ENCODE measurements at regions not wholly inside any gene's neighbourhood (a gene's known extent, or its start where the extent isn't known, plus 50 kb on each side); places are given as distances from the start of the nearest gene placed in this dataset.

DNA sequence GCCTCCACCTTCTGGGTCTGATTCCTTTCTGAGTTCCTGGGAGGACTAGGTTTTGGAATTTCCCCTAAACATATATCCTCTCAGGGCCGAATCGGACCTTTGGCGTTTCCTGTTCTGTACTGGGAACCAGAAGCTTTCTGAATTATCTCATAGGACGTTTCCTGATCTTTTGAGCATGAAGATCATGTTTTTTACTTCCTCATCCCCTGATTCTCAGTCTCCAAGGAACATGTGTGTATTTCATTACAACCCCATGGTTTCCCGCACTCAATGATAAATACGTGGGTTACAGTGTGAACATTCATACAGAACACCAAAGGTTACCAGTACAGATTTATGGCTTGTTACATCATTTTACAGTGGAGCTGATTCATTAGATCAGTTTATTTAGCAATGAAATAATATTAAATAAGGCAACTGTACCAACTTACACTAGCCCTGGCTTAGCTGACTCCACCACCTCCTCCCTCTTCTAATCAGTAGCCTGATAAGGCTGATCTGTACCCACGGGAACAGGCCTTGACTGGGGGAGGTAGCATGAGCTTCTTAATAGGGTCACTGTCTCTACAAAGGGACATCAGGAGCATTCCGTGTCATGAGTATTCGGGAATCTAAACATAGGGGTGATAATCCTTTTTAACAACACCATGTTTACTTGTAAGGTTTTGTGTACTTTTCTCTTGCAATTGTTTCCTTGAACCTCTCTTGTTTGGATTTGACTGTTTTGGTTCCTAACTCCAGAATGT is 57.8 kb upstream of the ERRFI1 start (continued):
- TF ChIP-seq, protein P1, sequence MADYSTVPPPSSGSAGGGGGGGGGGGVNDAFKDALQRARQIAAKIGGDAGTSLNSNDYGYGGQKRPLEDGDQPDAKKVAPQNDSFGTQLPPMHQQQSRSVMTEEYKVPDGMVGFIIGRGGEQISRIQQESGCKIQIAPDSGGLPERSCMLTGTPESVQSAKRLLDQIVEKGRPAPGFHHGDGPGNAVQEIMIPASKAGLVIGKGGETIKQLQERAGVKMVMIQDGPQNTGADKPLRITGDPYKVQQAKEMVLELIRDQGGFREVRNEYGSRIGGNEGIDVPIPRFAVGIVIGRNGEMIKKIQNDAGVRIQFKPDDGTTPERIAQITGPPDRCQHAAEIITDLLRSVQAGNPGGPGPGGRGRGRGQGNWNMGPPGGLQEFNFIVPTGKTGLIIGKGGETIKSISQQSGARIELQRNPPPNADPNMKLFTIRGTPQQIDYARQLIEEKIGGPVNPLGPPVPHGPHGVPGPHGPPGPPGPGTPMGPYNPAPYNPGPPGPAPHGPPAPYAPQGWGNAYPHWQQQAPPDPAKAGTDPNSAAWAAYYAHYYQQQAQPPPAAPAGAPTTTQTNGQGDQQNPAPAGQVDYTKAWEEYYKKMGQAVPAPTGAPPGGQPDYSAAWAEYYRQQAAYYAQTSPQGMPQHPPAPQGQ (CRISPR knock-in tag; IDR thresholded peaks at IDR 0.05; ENCODE audit: borderline replicate concordance): no peak
- TF ChIP-seq, protein P2, sequence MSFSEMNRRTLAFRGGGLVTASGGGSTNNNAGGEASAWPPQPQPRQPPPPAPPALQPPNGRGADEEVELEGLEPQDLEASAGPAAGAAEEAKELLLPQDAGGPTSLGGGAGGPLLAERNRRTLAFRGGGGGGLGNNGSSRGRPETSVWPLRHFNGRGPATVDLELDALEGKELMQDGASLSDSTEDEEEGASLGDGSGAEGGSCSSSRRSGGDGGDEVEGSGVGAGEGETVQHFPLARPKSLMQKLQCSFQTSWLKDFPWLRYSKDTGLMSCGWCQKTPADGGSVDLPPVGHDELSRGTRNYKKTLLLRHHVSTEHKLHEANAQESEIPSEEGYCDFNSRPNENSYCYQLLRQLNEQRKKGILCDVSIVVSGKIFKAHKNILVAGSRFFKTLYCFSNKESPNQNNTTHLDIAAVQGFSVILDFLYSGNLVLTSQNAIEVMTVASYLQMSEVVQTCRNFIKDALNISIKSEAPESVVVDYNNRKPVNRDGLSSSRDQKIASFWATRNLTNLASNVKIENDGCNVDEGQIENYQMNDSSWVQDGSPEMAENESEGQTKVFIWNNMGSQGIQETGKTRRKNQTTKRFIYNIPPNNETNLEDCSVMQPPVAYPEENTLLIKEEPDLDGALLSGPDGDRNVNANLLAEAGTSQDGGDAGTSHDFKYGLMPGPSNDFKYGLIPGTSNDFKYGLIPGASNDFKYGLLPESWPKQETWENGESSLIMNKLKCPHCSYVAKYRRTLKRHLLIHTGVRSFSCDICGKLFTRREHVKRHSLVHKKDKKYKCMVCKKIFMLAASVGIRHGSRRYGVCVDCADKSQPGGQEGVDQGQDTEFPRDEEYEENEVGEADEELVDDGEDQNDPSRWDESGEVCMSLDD (CRISPR knock-in tag; IDR thresholded peaks at IDR 0.05; ENCODE audit: borderline replicate concordance): no peak
- TF ChIP-seq ZKSCAN1 (IDR thresholded peaks at IDR 0.05; ENCODE audit: low read length): no peak
- no peak for TF ChIP-seq CREB1 (IDR thresholded peaks at IDR 0.05)
- peak; percentile 86 for TF ChIP-seq CREB1 (CRISPR knock-in tag; IDR thresholded peaks at IDR 0.05)
- peak; percentile 56; the same call in 1 of the 2 replicates for TF ChIP-seq NR2F2 (IDR thresholded peaks at IDR 0.05; ENCODE audit: borderline replicate concordance, low read depth)
- no peak for TF ChIP-seq CENPT (CRISPR knock-in tag; IDR thresholded peaks at IDR 0.05; ENCODE audit: low read depth)
- peak; percentile 95 for TF ChIP-seq TBX3 (IDR thresholded peaks at IDR 0.05; ENCODE audit: borderline replicate concordance)
- TF ChIP-seq MTF2 (CRISPR knock-in tag; IDR thresholded peaks at IDR 0.05; ENCODE audit: borderline replicate concordance): no peak
- TF ChIP-seq ZNF720 (CRISPR knock-in tag; IDR thresholded peaks at IDR 0.05): no peak
- TF ChIP-seq, protein P3, sequence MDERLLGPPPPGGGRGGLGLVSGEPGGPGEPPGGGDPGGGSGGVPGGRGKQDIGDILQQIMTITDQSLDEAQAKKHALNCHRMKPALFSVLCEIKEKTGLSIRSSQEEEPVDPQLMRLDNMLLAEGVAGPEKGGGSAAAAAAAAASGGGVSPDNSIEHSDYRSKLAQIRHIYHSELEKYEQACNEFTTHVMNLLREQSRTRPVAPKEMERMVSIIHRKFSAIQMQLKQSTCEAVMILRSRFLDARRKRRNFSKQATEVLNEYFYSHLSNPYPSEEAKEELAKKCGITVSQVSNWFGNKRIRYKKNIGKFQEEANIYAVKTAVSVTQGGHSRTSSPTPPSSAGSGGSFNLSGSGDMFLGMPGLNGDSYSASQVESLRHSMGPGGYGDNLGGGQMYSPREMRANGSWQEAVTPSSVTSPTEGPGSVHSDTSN (CRISPR knock-in tag; IDR thresholded peaks at IDR 0.05): no peak
- no peak for TF ChIP-seq ZFP36L1 (CRISPR knock-in tag; IDR thresholded peaks at IDR 0.05)
- TF ChIP-seq, protein P4, sequence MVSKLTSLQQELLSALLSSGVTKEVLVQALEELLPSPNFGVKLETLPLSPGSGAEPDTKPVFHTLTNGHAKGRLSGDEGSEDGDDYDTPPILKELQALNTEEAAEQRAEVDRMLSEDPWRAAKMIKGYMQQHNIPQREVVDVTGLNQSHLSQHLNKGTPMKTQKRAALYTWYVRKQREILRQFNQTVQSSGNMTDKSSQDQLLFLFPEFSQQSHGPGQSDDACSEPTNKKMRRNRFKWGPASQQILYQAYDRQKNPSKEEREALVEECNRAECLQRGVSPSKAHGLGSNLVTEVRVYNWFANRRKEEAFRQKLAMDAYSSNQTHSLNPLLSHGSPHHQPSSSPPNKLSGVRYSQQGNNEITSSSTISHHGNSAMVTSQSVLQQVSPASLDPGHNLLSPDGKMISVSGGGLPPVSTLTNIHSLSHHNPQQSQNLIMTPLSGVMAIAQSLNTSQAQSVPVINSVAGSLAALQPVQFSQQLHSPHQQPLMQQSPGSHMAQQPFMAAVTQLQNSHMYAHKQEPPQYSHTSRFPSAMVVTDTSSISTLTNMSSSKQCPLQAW (CRISPR knock-in tag; IDR thresholded peaks at IDR 0.05): peak; percentile 66; the same call in 1 of the 2 replicates
- TF ChIP-seq HNRNPH1 (optimal IDR thresholded peaks at IDR 0.05; ENCODE audit: low read depth, low read length): no peak
- TF ChIP-seq ZNF263 (CRISPR knock-in tag; IDR thresholded peaks at IDR 0.05): peak; percentile 45; the same call in 1 of the 2 replicates
- peak; percentile 83 for TF ChIP-seq PHF21A (CRISPR knock-in tag; IDR thresholded peaks at IDR 0.05)
- TF ChIP-seq SP4 (CRISPR knock-in tag; IDR thresholded peaks at IDR 0.05): no peak
- no peak for TF ChIP-seq PHB2 (IDR thresholded peaks at IDR 0.05; ENCODE audit: partially characterized antibody)
- no peak for TF ChIP-seq ATRX (CRISPR knock-in tag; IDR thresholded peaks at IDR 0.05; ENCODE audit: borderline replicate concordance)
- no peak for TF ChIP-seq ZC3H4 (CRISPR knock-in tag; IDR thresholded peaks at IDR 0.05; ENCODE audit: borderline replicate concordance)
- TF ChIP-seq, protein P5, sequence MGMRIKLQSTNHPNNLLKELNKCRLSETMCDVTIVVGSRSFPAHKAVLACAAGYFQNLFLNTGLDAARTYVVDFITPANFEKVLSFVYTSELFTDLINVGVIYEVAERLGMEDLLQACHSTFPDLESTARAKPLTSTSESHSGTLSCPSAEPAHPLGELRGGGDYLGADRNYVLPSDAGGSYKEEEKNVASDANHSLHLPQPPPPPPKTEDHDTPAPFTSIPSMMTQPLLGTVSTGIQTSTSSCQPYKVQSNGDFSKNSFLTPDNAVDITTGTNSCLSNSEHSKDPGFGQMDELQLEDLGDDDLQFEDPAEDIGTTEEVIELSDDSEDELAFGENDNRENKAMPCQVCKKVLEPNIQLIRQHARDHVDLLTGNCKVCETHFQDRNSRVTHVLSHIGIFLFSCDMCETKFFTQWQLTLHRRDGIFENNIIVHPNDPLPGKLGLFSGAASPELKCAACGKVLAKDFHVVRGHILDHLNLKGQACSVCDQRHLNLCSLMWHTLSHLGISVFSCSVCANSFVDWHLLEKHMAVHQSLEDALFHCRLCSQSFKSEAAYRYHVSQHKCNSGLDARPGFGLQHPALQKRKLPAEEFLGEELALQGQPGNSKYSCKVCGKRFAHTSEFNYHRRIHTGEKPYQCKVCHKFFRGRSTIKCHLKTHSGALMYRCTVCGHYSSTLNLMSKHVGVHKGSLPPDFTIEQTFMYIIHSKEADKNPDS (CRISPR knock-in tag; IDR thresholded peaks at IDR 0.05): no peak
- TF ChIP-seq SOX5 (CRISPR knock-in tag; IDR thresholded peaks at IDR 0.05; ENCODE audit: borderline replicate concordance): peak; percentile 99
